NCI-H1105 treated with DMSO at 0.1 percent for 48 hours (cell line): ENCODE measurements at regions not wholly inside any gene's neighbourhood (a gene's known extent, or its start where the extent isn't known, plus 50 kb on each side); places are given as distances from the start of the nearest gene placed in this dataset.

ENCODE experiments used
- DNase-seq: peaks from one replicate; lab custom pipeline; 2025; lab: John Stamatoyannopoulos, UW

GRCh38 chr10:58140691-58141347 lies 126.9 kb downstream of the IPMK start:
- DNase-seq = no peak

- no peak for DNase-seq
These were observed 127.6 kb downstream of the IPMK start for GRCh38 chr10:58140054-58140453.

GRCh38 chr10:58137813-58138212 lies 129.9 kb downstream of the IPMK start:
- DNase-seq = peak; percentile 96

- no peak for DNase-seq
These were observed 152.3 kb downstream of the IPMK start for GRCh38 chr10:58115218-58116050.

GRCh38 chr10:58109731-58110130 lies 158.0 kb downstream of the IPMK start:
- DNase-seq = no peak

GRCh38 chr10:58107506-58107905 lies 160.2 kb downstream of the IPMK start:
- DNase-seq = no peak

GRCh38 chr10:58106211-58107035 lies 161.3 kb downstream of the IPMK start:
- no peak for DNase-seq

GRCh38 chr10:58104351-58104751 lies 163.3 kb downstream of the IPMK start:
- no peak for DNase-seq

- DNase-seq = no peak
These were observed 164.8 kb downstream of the IPMK start for GRCh38 chr10:58102897-58103296.

- DNase-seq = no peak
These were observed 166.0 kb downstream of the IPMK start for GRCh38 chr10:58101682-58102081.

GRCh38 chr10:58094985-58095718 lies 172.5 kb downstream of the IPMK start:
- no peak for DNase-seq

GRCh38 chr10:58091886-58092285 lies 175.8 kb downstream of the IPMK start:
- no peak for DNase-seq

- DNase-seq = no peak
These were observed 178.0 kb downstream of the IPMK start for GRCh38 chr10:58089739-58090138.

- DNase-seq = no peak
These were observed 179.8 kb downstream of the IPMK start for GRCh38 chr10:58087896-58088295.

- no peak for DNase-seq
These were observed 180.9 kb downstream of the IPMK start for GRCh38 chr10:58086763-58087150.

- no peak for DNase-seq
These were observed 181.4 kb downstream of the IPMK start for GRCh38 chr10:58086144-58086762.

GRCh38 chr10:58082248-58082647 lies 185.4 kb downstream of the IPMK start:
- no peak for DNase-seq

- DNase-seq = no peak
These were observed 186.3 kb downstream of the IPMK start for GRCh38 chr10:58081353-58081752.

- no peak for DNase-seq
These were observed 188.2 kb downstream of the IPMK start for GRCh38 chr10:58079461-58079860.

- no peak for DNase-seq
These were observed 195.1 kb downstream of the IPMK start for GRCh38 chr10:58072634-58073033.

- DNase-seq = no peak
These were observed 196.7 kb downstream of the IPMK start for GRCh38 chr10:58070956-58071355.

- DNase-seq = no peak
These were observed 198.9 kb downstream of the IPMK start for GRCh38 chr10:58068809-58069208.
